Psoas muscle (tissue), 7 donors: ENCODE measurements at regions not wholly inside any gene's neighbourhood (a gene's known extent, or its start where the extent isn't known, plus 50 kb on each side); places are given as distances from the start of the nearest gene placed in this dataset.

Experiments used
- ATAC-seq, 4 donors: fragments of 200-7000 bp; cut with Tn5 transposase; one replicate each; pipeline ENCODE4 v1.9.1; 2020; ENCODE audit warnings: moderate library complexity in 3 of 4, mild to moderate bottlenecking in 2 of 4
- DNase-seq, 2 donors: peaks; one replicate each; pipeline ENCODE4 v3.0.0-alpha.2; 2020
- H3K27ac ChIP-seq: fragments of 200-600 bp; one replicate; pipeline ENCODE4 v1.8.0; 2022
- H3K27me3 ChIP-seq, 3 donors: fragments of 200-600 bp in 1 of 3; one replicate each; pipeline versions ENCODE4 v1.6.1 to v1.8.0; 2013 to 2022; ENCODE audit warnings: low read length in 2 of 3, mild to moderate bottlenecking in 2 of 3, moderate library complexity in 1 of 3; ENCODE audit not compliant: insufficient read depth in 3 of 3
- H3K36me3 ChIP-seq, 2 donors: fragments of 200-600 bp in 1 of 2; one replicate each; pipeline versions ENCODE4 v1.6.1 to v1.8.0; 2013 to 2022; ENCODE audit warnings: low read depth in 1 of 2, mild to moderate bottlenecking in 1 of 2, moderate library complexity in 1 of 2; ENCODE audit not compliant: insufficient read depth in 1 of 2
- H3K4me1 ChIP-seq: fragments of 200-600 bp; one replicate; pipeline ENCODE4 v1.8.0; 2022
- H3K4me3 ChIP-seq: fragments of 200-600 bp; one replicate; pipeline ENCODE4 v1.8.0; 2022; ENCODE audit warnings: mild to moderate bottlenecking
- H3K9me3 ChIP-seq: fragments of 200-600 bp; one replicate; pipeline ENCODE4 v1.8.0; 2022
- WGBS, 3 donors: extraction: QIAGEN DNeasy Blood & Tissue Kit; methylation state at CpG; one replicate each; pipeline versions ENCODE4 v1.1.6 to v1.1.7; 2013; 5-methylcytosine and 5-hydroxymethylcytosine counted together
- intact Hi-C, 2 donors: fragments of 100-400 bp; cut with DNase I; formaldehyde crosslinking; loops; one replicate each; pipeline versions ENCODE4 v1.11.0 to v1.14.2; 2022
- TF ChIP-seq, protein P1 (sequence below): fragments of 200-600 bp; IDR thresholded peaks from one replicate; pipeline ENCODE4 v1.8.0; 2022; ENCODE audit warnings: antibody characterized with exemption
- donor health status: healthy with polysubstance abuse.
- donor health status: DM: no; HTN: no; CAD: no; lungs with moderate emphysema.
- donor health status: Bipolar disorder and iron deficiency.
- donor health status: healthy.
- donor health status: DM: yes; HTN: yes; CAD: no.
- donor health status: DM: no; HTN: no; CAD: no.
- donor health status: DM: yes; HTN: yes; CAD: no.

- H3K9me3 ChIP-seq, result no peaks in the 10 kb centered on the region
- no peak overlapping the region for H3K4me3 ChIP-seq
- no peaks in the 10 kb centered on the region for H3K36me3 ChIP-seq
- H3K27ac ChIP-seq, result no peak overlapping the region
- TF ChIP-seq, protein P1, sequence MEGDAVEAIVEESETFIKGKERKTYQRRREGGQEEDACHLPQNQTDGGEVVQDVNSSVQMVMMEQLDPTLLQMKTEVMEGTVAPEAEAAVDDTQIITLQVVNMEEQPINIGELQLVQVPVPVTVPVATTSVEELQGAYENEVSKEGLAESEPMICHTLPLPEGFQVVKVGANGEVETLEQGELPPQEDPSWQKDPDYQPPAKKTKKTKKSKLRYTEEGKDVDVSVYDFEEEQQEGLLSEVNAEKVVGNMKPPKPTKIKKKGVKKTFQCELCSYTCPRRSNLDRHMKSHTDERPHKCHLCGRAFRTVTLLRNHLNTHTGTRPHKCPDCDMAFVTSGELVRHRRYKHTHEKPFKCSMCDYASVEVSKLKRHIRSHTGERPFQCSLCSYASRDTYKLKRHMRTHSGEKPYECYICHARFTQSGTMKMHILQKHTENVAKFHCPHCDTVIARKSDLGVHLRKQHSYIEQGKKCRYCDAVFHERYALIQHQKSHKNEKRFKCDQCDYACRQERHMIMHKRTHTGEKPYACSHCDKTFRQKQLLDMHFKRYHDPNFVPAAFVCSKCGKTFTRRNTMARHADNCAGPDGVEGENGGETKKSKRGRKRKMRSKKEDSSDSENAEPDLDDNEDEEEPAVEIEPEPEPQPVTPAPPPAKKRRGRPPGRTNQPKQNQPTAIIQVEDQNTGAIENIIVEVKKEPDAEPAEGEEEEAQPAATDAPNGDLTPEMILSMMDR, result no peak
- WGBS, 3 donors, result 20 to 27% (median 20%) methylated on average over 3 of the region's 3 CpGs
- H3K27me3 ChIP-seq, result no peaks in the 10 kb centered on the region
- ATAC-seq, result no peak
- H3K4me1 ChIP-seq, result no peaks in the 10 kb centered on the region
- DNase-seq, result no peak
- intact Hi-C loops, result no loop called here
Measured at GRCh38 chr5:19406576-19407365, 581.2 kb downstream of the CDH18 start.

GRCh38 chr5:19408149-19408548 is 579.9 kb downstream of the CDH18 start:
- intact Hi-C loops, result no loop called here
- Histone ChIP-seq H3K9me3 (no peaks in the 10 kb centered on the region), H3K27ac (no peak overlapping the region), H3K27me3 (no peaks in the 10 kb centered on the region), H3K36me3 (no peaks in the 10 kb centered on the region), H3K4me1 (no peaks in the 10 kb centered on the region), H3K4me3 (no peak overlapping the region)
- no peak for ATAC-seq
- TF ChIP-seq, protein P1, result no peak
- no peak for DNase-seq
- 80 to 97% (median 92%) methylated on average over 3 of the region's 3 CpGs for WGBS, 3 donors

- DNase-seq (no peak), ATAC-seq (no peak)
- Histone ChIP-seq H3K36me3 (no peaks in the 10 kb centered on the region), H3K27ac (no peak overlapping the region), H3K4me3 (no peak overlapping the region), H3K4me1 (no peaks in the 10 kb centered on the region), H3K9me3 (no peaks in the 10 kb centered on the region), H3K27me3 (no peaks in the 10 kb centered on the region)
- 76 to 85% (median 81%) methylated on average over 3 of the region's 3 CpGs for WGBS, 3 donors
- intact Hi-C loops, result no loop called here
- TF ChIP-seq, protein P1, result no peak
Measured at GRCh38 chr5:19411936-19412335, 576.1 kb downstream of the CDH18 start.
